HS-27A (cell line): ENCODE measurements at regions not wholly inside any gene's neighbourhood (a gene's known extent, or its start where the extent isn't known, plus 50 kb on each side); places are given as distances from the start of the nearest gene placed in this dataset.

Experiments used
- DNase-seq: peaks from one replicate; pipeline ENCODE4 v3.0.0-alpha.2; 2012; ENCODE audit warnings: low read depth, missing footprints

DNA sequence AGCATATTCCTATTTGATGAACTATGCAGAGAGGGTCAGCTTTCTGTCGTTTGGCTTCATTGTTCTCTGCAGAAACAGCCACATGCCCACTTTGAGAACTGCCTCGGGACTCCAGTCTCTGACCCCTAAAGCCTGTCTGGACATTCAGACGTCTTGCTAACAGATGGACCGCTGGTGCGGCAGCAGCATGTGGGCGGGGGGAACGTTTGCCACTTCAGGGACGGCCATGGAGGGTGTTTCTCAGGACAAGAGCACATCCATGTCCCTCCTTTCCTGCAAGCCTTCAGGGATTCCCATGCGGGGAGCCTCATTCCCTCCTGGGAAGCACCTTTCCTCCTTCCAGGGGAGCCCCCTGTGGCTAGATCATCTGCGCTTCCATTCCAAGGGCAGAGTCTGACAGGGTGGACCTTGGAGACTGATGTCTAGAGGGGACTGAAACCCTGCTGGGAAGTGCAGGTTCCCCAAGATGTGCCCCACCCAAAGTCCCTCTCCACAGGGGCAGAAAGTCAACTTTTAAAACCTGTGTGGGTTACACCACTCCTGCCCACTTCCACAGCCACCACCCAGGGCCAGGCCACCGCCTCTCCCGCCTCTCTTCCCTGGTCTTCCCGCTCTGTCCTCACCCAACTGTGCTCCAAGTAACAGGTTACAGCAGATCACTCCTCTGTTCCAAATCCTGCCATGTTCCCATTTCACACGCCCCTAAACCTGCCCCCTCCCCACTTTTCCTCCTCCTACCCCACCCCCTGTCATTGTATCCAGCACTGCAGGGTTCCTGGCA lies 94.8 kb upstream of the PMEPA1 start:
- DNase-seq, result no peak

DNA sequence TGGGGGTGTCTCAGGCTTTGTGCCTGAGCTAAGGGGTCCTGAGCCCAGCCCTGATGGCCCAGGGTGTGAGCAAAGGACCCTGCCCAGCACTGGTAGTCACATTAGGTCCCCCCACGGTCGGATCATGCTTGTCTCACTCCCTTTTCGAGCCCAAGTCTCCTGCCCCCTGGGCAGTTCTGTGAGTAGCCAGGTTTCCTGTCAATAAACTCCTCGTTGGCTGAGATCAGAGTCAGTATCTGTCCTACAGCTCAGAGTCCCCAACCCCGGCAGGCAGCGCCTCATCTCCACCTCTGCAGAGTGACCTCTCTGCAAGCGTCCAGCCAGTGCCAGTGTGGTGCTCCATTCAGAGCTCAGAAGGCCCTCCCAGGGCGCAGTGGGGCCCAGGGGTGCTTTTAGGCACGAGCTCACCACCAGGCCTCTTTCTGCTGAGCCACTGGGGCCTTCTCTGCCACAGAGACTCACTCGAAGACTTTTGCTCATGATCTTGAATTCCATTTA lies 93.7 kb upstream of the PMEPA1 start:
- no peak for DNase-seq

DNA sequence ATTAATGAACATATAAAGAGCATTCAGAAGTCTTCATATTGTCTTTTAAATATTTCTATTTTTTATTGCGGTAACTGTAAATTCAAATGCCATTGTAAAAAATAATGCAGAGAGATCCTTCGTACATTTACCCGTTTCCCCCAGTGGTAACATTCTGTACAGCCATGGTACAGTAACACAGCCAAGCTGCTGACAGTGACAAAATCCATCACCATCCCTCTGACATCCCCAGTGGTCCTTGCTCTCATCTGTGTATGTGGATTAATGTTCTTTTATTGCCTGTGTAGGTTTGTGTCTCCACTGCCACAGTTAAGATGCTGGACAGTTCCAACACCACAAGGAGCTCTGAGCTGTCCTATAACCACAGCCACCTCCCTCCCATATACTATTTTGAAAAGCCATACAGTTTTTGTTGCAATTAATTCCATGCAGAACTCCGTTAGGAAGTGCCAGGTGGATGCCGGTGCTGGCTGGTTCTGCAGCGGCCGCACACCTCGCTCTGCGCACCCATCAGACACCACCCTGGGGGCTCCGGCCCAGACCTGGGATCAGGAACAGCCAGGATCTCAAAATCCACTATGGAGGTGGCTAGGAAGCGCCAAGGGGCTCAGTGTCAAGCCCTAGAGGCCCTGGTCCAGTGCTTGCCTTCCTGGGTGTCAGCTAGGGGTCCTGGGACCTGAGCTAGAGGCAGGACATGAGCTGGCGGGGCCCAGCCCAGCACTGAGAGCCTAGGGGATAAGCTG lies 93.1 kb upstream of the PMEPA1 start:
- DNase-seq, result no peak

DNA sequence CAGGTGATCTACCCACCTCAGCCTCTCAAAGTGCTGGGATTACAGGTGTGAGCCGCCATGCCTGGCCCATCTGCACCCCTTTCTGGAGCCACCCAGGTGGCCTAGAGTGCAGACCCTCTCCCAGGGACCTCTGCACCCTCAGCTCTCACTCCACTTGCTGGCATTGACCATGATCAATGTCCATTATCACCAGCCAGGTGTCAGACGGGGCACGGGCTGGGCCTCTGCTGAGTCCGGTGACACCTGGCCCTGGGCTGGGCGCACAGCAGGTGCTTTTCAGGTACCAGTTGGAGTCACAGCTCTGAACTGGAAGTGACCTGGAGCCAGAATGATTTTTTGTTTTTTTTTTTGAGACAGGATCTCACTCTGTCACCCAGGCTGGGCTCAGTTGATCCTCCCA lies 91.8 kb upstream of the PMEPA1 start:
- DNase-seq, result no peak

DNA sequence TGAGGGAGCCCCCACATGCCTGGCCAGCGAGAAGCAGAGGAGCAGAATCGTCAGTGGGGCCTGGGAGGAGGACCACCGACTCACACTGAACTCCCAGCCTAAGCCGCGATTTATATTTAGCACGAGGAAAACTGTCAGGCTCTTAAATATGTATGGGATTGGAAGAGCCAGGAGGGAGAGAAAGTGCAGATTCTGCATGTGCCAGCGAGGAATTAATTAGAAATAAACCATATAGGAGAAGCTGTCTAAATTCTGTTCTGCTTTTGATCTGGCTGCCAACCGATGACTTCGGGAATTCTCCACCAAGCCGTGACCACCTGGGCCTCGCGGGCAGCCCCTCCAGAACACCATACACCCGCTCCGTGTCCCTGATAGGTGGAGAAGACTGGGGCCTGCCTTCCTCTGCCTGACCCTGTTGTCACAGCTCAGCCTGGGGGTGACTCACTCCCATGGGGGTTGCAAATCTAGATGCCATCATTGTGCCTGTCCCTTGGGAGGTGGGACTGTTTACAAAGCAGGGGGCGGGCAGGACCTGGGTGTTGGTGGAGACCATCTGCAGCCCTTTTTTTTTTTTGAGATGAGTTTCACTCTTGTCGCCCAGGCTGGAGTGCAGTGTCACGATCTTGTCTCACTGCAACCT lies 91.1 kb upstream of the PMEPA1 start:
- DNase-seq, result no peak

DNA sequence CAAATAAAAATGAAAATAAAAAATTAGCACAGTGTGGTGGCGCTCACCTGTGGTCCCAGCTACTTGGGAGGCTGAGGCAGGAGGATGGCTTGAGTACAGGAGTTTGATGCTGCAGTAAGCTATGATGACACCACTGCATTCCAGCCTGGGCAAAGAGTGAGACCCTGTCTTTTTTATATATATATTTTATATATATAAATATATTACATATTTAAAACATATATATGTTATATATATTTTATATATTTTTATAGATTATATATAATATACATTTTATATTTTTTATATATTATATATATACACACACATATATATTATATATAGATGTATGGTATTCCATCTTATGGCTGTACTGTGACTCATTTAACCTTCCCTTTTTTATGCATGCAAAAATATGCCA lies 87.6 kb upstream of the PMEPA1 start:
- no peak for DNase-seq

DNA sequence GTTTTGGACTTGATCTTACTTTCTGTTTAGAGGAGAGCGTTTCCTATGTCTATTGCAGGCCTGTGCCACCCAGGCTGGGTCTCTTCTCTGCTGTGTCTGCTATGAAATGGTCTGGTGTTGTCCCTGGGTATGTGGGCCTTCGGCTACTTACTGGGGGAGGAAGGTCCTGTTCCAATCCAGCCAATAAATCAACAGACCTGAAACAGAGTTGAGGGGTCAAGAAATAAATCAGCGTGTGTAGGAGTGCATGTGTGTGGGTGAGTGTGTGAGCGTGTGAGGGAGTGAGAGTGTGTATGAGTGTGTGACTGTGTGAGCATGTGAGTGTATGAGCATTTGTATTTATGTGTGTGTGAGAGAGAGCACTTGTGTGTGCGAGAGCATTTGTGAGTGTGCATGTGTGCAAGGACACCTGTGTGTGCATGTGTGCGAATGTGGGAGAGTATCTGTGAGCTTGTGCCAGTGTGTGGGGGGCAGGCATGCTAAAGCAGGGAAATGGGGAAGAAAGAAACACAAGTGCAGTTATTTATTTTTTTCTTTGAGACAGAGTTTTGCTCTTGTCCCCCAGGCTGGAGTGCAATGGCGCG lies 86.3 kb upstream of the PMEPA1 start:
- DNase-seq, result no peak

DNA sequence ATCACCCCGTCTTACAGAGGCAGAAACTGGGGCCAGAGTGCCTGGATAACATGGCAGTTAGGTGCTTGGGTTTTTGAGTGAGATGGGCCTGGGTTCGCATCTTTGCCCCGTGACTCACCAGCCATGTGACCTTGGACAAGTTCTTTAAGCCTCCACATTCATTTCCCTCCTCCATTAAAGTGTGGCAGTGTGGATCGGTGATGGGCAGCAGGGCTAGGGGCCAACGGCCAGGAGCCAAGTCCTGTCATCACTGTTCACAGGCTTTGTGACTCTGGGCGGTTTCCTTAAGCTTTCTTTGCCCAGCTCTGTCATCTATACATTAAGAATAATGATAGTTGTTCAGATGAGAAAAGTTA lies 85.5 kb upstream of the PMEPA1 start:
- peak; percentile 24 for DNase-seq

DNA sequence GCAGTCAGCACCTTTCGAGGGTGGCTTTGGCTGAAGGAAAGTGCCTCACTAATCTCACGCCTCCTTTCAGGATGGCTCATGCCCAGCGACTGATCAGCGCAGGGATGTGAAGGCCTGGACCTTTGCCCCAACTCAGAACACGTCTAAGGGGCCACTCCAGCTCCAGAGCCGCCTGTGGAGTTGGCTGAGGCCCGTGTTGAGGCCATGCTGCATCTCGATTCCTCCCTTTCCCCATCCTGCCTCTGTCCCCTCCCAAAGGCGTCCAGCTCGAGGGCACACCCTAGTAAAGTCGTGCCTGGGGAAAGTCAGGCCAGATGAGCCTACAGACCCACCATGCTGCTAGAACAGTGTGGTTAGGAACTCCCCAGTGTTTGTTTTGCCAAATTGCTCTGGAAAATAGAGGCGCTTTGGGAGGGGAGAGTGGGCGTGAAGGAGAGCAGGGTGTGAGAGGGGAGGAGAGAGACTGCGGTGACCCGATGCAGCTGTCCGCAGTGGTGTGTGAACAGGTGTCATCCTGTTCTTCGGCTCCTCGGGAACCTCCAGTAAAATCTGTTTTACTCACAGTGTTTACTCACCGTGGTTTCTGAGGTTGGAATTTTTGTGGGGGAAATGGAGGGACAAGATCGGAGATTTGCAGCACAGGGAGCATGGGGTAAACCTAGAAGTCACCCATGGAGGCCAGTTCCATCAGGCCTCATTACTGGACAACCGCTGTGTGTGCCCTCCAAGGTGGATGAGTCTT lies 85.0 kb upstream of the PMEPA1 start:
- DNase-seq, result no peak

DNA sequence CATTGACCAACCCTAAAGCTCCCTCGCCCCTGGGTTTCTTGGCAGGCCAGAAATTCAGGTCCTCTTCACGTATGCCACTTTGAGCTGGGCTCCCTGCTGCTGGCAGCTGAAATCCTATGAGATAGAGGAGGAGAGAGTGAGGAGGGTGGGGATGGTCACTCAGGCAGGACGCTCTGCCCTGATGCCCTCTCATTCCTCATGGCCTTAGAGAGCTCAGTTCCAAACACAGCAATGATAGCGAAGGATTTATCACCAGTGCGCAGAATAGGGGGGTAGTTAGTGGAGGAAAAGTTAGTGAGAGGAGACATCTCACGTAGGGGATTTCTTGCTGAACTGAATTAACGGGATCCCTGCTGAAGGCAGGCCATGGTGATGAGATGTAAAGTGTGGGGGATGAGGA lies 84.2 kb upstream of the PMEPA1 start:
- no peak for DNase-seq

DNA sequence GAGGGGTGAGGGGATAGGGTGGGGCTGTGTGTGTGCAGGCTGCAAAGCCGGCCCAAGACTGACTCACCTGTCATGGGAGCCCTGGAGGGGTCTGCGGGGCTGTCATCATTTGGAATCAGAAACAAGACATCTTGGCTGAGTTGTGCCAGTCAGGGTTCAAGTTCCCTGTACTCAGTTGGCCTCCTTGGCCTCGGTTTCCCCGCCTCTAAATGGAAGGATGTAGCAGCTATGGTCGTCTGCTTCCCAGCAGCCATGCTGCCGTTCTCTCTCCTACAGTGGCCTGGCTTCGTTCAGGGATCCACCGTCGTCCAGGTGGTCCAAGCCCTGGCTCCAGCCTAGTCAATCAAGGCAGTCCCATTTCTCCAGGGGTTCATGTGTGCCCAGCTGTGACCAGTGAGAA lies 83.6 kb upstream of the PMEPA1 start:
- no peak for DNase-seq

DNA sequence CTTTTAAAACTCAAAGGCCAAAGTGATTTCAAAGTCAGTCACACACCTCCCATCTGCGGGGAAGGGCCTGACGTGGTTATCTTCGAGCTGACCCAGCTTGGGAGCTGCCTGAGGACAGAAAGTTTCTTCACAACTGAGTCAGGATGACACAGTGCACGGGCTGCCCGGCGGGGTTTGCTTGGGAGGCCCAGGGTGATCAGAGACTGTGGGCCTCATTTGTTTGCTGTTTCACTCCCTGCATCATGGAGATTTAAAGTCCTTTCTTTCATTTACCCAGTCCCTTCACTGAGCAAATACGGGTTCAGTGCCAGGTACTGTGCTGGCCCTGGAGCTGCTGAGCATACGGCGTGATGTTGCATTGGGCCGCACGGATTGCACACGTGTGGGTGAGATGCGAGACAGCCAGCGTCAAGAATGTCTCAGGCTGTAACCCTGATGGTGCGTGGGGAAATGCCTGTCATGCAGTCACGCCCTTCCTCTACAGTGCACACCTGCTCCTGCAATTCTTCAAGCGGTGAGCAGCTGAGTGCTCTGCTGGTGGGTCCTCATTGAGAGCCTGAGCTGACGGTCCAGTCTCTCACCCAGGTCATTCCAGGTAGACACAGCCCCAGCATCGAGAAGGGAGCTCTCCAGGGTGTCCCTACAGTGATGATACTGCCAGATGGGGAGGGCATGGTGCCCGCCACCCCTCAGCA lies 82.7 kb upstream of the PMEPA1 start:
- no peak for DNase-seq

DNA sequence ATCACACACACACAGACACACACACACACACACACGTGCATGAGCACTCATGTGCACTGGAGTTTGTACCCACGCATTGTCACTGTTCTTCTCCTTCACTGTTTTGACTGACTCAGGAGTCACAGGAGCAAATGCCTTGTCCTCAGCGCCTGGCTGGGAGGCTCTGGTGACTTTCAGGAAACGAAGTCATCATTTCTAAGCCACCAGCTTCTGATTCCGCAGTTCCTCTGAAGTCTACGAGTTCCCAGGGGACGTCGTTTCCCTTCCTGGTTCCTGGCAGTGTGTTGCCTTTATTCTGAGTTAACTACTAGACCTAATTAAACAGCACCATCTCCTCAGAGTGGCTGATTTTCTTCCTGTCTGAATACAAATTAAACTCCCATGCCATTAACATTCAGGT lies 82.2 kb upstream of the PMEPA1 start:
- DNase-seq, result no peak

DNA sequence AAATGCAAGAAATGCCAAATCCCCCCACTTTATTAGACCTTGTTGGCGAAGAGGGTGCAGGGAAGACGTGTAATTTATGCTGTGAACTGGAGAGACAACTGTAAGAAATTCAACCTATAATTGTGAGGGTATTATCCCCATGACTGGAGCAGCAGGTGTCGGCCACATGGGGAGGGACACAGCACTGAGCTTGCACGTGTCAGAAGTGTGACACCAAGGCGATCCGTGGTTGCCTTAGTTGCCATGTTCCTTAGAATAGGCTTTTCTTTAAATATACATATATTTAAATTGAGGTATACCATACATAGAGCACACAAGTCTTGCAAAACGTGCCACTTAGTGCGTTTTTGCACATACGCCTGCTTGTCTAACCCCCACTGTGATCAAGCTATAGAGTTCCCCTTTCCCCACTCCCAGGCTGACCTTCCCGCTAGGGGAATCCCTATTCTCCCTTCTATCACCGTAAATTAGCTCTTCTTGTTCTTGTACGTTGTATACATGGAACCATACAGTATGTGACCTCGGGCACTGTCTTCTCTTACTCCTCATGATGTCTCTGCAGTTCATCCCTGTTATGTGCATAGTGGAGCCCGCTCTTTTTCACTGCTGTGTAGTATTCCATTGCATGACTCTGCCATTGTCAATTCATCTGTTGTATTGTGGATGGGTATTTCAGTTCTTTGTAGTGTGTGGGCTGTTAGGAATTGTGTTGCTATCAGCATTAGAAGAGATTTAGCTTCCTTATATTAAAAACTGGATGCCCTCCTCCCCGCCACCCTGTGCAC lies 81.6 kb upstream of the PMEPA1 start:
- no peak for DNase-seq

DNA sequence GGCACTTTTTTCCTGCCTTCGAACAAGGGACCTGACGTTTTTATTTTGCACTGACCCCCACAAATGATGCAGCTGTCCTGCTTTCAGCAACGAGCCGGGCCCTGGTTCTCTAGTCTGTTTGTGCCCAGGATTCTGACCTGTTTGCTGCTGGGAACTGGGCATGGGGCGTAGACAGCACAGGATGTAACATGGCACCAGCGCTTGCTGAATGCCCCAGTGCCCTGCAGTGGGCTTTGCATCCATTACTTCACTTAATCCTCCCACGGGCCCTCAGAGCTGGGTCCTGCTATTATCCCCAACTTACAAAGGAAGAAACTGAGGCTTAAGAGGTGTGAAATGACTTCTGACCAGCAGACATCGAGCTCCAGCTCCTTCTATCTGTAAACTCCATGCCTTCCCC lies 80.4 kb upstream of the PMEPA1 start:
- no peak for DNase-seq

DNA sequence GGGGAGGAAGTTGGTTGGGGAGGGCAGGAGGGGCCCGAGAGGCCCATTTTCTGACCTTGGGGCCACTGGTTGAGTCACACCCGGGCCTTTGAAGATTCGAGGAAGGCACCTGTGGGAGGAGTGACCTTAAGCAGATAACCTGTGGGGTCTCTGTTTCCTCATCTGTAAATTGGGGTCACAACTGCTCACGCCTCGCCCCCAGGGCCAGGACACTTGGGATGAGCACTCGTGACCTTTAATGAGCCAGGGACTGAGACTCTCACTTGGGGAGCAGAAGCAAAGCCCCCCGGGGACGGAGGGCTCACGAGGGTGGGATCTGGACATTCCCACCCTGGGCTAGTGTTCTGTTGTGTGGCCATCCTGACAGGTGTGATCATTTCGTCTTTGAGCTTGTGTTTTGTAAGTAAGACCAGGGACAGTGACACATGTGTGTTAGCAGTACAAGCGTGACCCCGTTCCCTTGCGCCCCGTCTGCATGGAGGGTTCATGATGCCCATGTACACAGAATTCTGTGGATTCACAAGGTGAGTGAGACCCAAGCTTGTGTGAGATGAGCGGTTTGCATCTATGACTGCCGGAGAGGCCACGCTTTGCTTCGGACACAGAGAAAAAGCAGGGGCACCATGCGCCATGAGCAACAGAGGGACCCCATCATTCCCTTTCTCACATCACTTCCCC lies 79.3 kb upstream of the PMEPA1 start:
- no peak for DNase-seq

DNA sequence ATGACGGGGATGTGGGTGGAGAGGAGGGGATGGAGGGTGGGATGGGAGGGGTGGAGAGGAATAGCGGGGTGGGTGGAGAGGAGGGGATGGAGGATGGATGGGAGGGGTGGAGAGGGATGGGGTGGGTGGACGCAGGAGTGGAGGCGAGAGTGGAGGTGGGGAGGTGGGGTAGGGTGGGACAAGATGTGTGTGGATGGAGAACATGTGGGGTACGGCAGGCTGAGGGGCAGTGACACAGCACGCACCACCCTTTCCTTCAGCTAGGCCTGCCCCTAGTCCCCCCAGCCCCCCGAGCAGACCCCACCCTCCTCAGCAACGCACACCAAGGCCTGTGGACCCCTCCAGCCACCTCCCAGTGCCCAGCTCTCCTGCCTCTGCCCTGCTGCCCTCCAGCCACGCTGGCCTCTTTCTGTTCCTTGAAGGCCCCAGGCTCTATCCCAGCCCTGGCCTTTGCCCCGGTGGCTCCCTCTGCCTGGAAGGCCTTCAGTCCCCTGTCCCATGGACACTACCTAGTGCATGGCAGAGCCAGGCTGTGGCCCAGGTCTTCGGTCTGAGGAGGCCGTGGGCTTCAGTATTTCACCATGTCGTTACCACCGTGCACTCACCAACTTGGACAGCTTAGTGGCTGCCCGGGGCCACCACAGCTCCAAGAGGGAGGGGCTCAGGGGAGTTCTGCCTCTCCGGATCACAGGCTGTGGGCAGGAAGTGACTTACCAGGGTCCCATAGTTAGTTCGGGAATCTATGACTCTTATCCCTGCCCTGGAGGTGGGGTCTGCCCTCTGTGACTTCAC lies 78.4 kb upstream of the PMEPA1 start:
- no peak for DNase-seq

DNA sequence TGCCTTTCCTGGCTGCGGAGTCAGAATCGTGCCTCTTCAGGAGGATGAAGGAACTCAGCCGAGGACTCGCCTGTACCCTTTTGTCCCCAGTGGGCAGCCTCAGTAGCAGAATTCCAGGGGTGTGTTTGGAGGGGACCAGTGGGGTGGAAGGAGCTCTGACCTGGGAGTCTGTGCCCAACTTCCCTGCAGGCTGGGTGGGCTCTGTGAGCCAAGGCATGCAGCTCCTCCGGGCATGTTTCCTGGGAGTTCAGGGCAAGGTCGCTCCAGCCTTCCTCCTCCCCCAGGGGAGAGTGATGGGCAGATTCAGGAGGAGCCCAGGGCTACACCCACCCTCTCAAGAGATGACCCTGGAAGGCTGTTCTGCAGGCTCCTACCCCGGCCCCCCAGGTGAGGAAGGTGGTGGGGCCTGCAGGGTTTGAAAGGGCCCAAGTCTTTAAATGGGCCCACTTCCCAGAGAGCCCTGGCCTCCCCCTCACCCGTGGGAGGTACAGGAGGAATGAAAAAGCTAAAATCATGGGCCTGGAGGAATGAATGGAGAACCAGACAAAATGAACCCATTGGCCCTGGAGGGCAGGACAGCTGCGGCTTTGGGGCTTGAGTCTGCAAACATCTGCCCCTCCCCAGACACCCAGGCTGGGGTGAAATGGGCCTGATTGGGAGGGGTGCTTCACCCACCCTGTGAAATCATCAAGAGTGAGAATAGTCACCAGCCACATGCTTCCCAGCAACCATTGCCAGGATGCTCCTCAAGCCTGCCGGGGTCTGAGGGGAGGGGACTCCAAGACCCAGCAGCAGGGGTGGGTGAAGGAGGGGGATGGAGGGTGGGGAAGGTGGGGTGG lies 77.6 kb upstream of the PMEPA1 start:
- no peak for DNase-seq
